ENCODE measurements at regions not wholly inside any gene's neighbourhood (a gene's known extent, or its start where the extent isn't known, plus 50 kb on each side); places are given as distances from the start of the nearest gene placed in this dataset.

GRCh38 chr12:111203969-111204368, 164.9 kb downstream of the PHETA1 start:
- TF ChIP-seq CTCF (IDR thresholded peaks at IDR 0.05) (no peak), POLR2A (IDR thresholded peaks at IDR 0.05) (no peak), POLR2AphosphoS5 (IDR thresholded peaks at IDR 0.05) (no peak)
